GM12878 (cell line): ENCODE measurements at regions not wholly inside any gene's neighbourhood (a gene's known extent, or its start where the extent isn't known, plus 50 kb on each side); places are given as distances from the start of the nearest gene placed in this dataset.

Source experiments
- ATF7 ChIP-seq: fragments of 450-650 bp; IDR thresholded peaks from 2 replicates; pipeline ENCODE4 v1.6.1; 2016; ENCODE audit warnings: low read depth, mild to moderate bottlenecking
- CBFB ChIP-seq: IDR thresholded peaks from 2 replicates; pipeline ENCODE4 v1.6.1; 2016; ENCODE audit warnings: antibody characterized with exemption, low read depth
- CTCF ChIP-seq, 3 experiments: IDR thresholded peaks in 2 of 3; conservative IDR thresholded peaks in 1 of 3; 2 replicates each; pipeline ENCODE4 v1.5.1; 2011; ENCODE audit warnings: low read depth in 3 of 3, low read length in 3 of 3, mild to moderate bottlenecking in 3 of 3, control low read depth in 2 of 3, moderate library complexity in 2 of 3, inconsistent platforms in 1 of 3, mixed read lengths in 1 of 3; ENCODE audit not compliant: control insufficient read depth in 2 of 3, insufficient read depth in 1 of 3; ENCODE audit errors: extremely low read depth in 1 of 3
- EZH2 ChIP-seq: IDR thresholded peaks from 2 replicates; pipeline ENCODE4 v1.6.1; 2012; ENCODE audit warnings: low read depth, mild to moderate bottlenecking, control low read depth, inconsistent platforms, low read length, borderline replicate concordance; ENCODE audit not compliant: control insufficient read depth
- MXI1 ChIP-seq: fragments of 150-350 bp; IDR thresholded peaks from 2 replicates; pipeline ENCODE4 v1.6.1; 2011; ENCODE audit warnings: low read depth, mild to moderate bottlenecking, inconsistent platforms, low read length, improper control_type of control experiment
- NFIC ChIP-seq: IDR thresholded peaks from 2 replicates; pipeline ENCODE4 v1.6.1; 2012; ENCODE audit warnings: low read depth, mild to moderate bottlenecking, inconsistent platforms, low read length, moderate library complexity
- NR2C2 ChIP-seq: IDR thresholded peaks from 2 replicates; pipeline ENCODE4 v1.6.1; 2011; ENCODE audit warnings: borderline replicate concordance, low read depth; ENCODE audit not compliant: control insufficient read depth, insufficient read length
- YY1 ChIP-seq: IDR thresholded peaks from 2 replicates; pipeline ENCODE4 v1.6.1; 2011; ENCODE audit warnings: low read depth, mild to moderate bottlenecking, low read length

GRCh38 chr5:39648848-39649227, 224.1 kb upstream of the DAB2 start:
- no peak for TF ChIP-seq CBFB
- no peak; a peak in 1 of 6 replicates for TF ChIP-seq CTCF (IDR thresholded peaks at IDR 0.05 in 2 of 3, conservative IDR thresholded peaks at IDR 0.05 in 1 of 3; ENCODE audit: control insufficient read depth in 2 of 3, extremely low read depth in 1 of 3, insufficient read depth in 1 of 3, low read depth in 3 of 3, low read length in 3 of 3)
- TF ChIP-seq NFIC, result no peak
- no peak for TF ChIP-seq YY1
- no peak for TF ChIP-seq MXI1
- TF ChIP-seq ATF7, result no peak
- TF ChIP-seq NR2C2, result no peak
- TF ChIP-seq EZH2, result no peak
